ENCODE measurements at regions not wholly inside any gene's neighbourhood (a gene's known extent, or its start where the extent isn't known, plus 50 kb on each side); places are given as distances from the start of the nearest gene placed in this dataset.

DNA sequence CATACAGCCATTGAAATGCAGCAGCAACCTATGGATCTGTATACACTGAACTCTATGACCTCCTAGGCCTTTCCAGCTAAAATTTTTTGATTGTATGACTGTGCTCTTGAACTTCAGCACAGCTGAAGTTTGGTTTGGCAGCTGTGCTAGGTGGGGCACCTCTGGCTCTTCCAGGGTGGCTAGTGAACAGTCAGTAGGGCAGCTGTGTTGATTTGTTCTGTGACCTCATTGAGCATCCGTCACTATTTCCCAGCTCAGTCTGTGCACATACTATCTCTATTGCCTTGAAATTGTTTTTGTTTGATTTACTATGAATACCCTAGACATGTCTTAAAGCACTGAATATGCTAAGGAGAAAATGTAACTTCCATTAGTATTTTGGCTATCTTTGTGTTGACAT, 363.2 kb upstream of the NAALADL2 start:
- TF ChIP-seq, protein P1, sequence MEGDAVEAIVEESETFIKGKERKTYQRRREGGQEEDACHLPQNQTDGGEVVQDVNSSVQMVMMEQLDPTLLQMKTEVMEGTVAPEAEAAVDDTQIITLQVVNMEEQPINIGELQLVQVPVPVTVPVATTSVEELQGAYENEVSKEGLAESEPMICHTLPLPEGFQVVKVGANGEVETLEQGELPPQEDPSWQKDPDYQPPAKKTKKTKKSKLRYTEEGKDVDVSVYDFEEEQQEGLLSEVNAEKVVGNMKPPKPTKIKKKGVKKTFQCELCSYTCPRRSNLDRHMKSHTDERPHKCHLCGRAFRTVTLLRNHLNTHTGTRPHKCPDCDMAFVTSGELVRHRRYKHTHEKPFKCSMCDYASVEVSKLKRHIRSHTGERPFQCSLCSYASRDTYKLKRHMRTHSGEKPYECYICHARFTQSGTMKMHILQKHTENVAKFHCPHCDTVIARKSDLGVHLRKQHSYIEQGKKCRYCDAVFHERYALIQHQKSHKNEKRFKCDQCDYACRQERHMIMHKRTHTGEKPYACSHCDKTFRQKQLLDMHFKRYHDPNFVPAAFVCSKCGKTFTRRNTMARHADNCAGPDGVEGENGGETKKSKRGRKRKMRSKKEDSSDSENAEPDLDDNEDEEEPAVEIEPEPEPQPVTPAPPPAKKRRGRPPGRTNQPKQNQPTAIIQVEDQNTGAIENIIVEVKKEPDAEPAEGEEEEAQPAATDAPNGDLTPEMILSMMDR (IDR thresholded peaks at IDR 0.05; ENCODE audit: unreplicated experiment), result no peak
- no peak overlapping the region for H3K27ac Mint-ChIP-seq (ENCODE audit: unreplicated experiment)
- CTCF ChIA-PET, result interaction anchor here (1.3 kb wide), 1 partner anchor 55 kb away, joined by 7 read pairs; no protein-coding TSS in a partner anchor
- H3K4me1 Mint-ChIP-seq (ENCODE audit: low read depth, unreplicated experiment), result no peaks in the 10 kb centered on the region
- no TSS peak for BruUV-seq (replicated peaks)
- H3K9me3 Mint-ChIP-seq (ENCODE audit: low read depth, unreplicated experiment), result no peaks in the 10 kb centered on the region
- intact Hi-C loops (cut with micrococcal nuclease; ENCODE audit: unreplicated experiment), result loop anchor here (2.0 kb wide), 1 partner anchor 23 kb away; no protein-coding TSS in a partner anchor
- no peaks in the 10 kb centered on the region for H3K36me3 Mint-ChIP-seq (ENCODE audit: insufficient read depth, unreplicated experiment)
- no peak overlapping the region for H3K4me3 Mint-ChIP-seq (ENCODE audit: low read depth, unreplicated experiment)
- H3K27me3 Mint-ChIP-seq (ENCODE audit: unreplicated experiment), result no peaks in the 10 kb centered on the region
- no peak for DNase-seq

DNA sequence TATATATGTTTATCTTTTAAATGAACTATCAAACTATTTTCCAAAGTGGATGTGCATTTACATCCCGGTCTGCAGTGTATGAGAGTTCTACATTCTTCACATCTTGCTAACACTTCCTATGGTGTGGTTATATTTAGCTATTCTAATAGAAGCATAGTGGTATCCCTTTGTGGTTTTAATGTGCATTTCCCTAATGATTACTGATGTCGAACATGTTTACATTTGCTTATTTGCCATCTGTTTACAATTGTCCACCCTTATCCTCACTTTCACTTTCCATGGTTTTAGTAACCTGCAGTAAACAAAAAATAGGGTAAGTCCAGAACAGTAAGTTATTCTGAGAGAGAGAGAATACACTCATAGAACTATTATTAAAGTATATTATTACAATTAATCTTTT, 360.5 kb upstream of the NAALADL2 start:
- CTCF ChIA-PET, result no interaction called here
- Mint-ChIP-seq H3K9me3 (ENCODE audit: low read depth, unreplicated experiment) (no peaks in the 10 kb centered on the region), H3K36me3 (ENCODE audit: insufficient read depth, unreplicated experiment) (no peaks in the 10 kb centered on the region), H3K4me3 (ENCODE audit: low read depth, unreplicated experiment) (no peak overlapping the region), H3K4me1 (ENCODE audit: low read depth, unreplicated experiment) (no peaks in the 10 kb centered on the region), H3K27ac (ENCODE audit: unreplicated experiment) (no peak overlapping the region), H3K27me3 (ENCODE audit: unreplicated experiment) (no peaks in the 10 kb centered on the region)
- TF ChIP-seq, protein P1 (IDR thresholded peaks at IDR 0.05; ENCODE audit: unreplicated experiment), result no peak
- no peak for DNase-seq
- intact Hi-C loops (cut with micrococcal nuclease; ENCODE audit: unreplicated experiment), result no loop called here
- BruUV-seq (replicated peaks), result no TSS peak

DNA sequence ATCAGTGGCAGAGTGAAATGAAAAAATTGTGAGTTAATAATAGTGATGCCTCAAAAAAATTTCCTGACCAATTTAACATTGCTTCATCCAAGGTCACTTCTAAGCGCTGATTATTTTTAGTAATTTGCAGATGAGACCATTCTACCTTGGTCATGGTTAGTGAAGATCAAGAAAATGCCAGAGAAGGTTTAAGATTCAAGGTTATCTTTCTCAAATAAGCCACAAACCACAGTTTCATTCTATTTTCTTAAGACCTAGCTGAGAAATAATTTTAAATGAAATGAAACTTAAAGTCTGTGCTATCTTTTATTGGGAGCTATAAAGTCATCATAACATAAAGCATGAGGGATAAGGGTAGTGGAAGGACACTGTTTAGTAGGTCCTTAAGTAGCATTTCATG, 353.9 kb upstream of the NAALADL2 start:
- CTCF ChIA-PET, result interaction anchor here (0.5 to 0.7 kb wide), 2 partner anchors 44 to 52 kb away, joined by 3 read pairs; no protein-coding TSS in a partner anchor
- intact Hi-C loops (cut with micrococcal nuclease; ENCODE audit: unreplicated experiment), result no loop called here

DNA sequence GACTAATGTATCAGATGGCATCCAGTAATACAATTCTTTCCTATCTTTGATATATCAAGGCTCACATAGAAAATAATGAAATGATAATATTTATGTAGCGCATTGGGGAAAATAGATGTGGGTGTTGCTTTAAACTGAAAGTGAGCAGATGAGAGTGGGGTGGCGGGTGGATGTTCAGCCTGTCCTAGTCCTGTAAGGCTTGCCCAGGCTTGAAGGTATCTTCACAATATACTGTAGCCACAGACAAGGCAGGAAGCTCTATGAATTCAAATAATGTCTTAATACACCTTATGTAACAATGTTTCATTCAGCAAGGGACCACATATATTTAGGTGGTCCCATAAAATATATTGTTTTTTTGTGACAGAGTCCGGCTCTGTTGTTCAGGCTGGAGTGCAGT, 334.9 kb upstream of the NAALADL2 start:
- H3K9me3 Mint-ChIP-seq (ENCODE audit: low read depth, unreplicated experiment), result peaks cover 2% of the 10 kb centered on the region
- no peak for DNase-seq
- CTCF ChIA-PET, result no interaction called here
- H3K27me3 Mint-ChIP-seq (ENCODE audit: unreplicated experiment), result no peaks in the 10 kb centered on the region
- TF ChIP-seq, protein P1 (IDR thresholded peaks at IDR 0.05; ENCODE audit: unreplicated experiment), result no peak
- no peaks in the 10 kb centered on the region for H3K4me1 Mint-ChIP-seq (ENCODE audit: low read depth, unreplicated experiment)
- BruUV-seq (replicated peaks), result no TSS peak
- intact Hi-C loops (cut with micrococcal nuclease; ENCODE audit: unreplicated experiment), result no loop called here
- H3K36me3 Mint-ChIP-seq (ENCODE audit: insufficient read depth, unreplicated experiment), result no peaks in the 10 kb centered on the region
- H3K4me3 Mint-ChIP-seq (ENCODE audit: low read depth, unreplicated experiment), result no peak overlapping the region
- no peak overlapping the region for H3K27ac Mint-ChIP-seq (ENCODE audit: unreplicated experiment)

More for the DNA sequence above, 353.9 kb upstream of the NAALADL2 start:
- no peak for DNase-seq
- Mint-ChIP-seq H3K27me3 (ENCODE audit: unreplicated experiment) (no peaks in the 10 kb centered on the region), H3K9me3 (ENCODE audit: low read depth, unreplicated experiment) (no peaks in the 10 kb centered on the region), H3K36me3 (ENCODE audit: insufficient read depth, unreplicated experiment) (no peaks in the 10 kb centered on the region), H3K27ac (ENCODE audit: unreplicated experiment) (no peak overlapping the region), H3K4me3 (ENCODE audit: low read depth, unreplicated experiment) (no peak overlapping the region), H3K4me1 (ENCODE audit: low read depth, unreplicated experiment) (no peaks in the 10 kb centered on the region)
- BruUV-seq (replicated peaks), result no TSS peak
- TF ChIP-seq, protein P1 (IDR thresholded peaks at IDR 0.05; ENCODE audit: unreplicated experiment), result no peak

Measured in Calu3 (cell line).